RPMI8226 (cell line): ENCODE measurements at regions not wholly inside any gene's neighbourhood (a gene's known extent, or its start where the extent isn't known, plus 50 kb on each side); places are given as distances from the start of the nearest gene placed in this dataset.
"Not testable (repeated sequence)": the region's sequence is repeated elsewhere in the genome, so short reads cannot be mapped to it uniquely, and the experiment has no call there.

Experiments used
- DNase-seq: peaks from one replicate; pipeline ENCODE4 v3.0.0-alpha.2; 2015

DNA sequence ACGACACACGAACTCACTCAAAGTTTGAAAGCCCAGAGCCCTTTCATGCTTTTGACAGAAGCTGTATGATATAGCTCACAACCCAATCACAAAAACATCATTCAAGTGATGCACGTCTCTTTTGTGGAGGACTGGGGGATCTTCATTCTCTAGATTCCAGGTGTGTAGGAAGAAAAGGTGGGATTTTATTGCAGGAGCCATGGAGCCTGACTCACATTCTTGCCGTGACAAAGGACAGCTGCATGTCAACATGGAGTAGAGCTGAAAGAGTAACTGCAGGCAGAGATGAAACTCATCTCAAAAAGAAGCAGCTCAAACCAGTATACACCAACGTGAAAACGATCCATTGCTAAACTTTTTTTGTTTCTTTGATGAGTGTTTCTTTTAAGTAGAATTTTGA is 50.9 kb upstream of the PDE1A start:
- DNase-seq: no peak

DNA sequence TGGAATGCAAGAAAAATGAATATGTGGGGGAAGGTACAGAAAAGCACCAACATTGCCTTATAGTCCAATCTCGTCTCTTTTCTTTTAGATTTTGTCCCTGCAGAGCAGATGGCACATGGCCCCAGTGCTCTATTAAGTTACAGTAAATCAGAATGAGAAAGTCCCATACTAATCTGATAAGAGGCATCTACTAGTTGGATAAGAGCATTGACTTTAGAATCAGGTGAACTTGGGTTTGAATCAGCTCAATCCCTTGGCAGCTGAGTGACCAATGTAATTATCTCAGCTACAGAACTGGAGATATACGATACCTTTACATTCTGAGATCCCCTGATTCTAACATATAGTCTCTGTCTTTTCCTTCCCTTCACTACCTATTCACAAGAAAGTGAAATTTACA is 54.8 kb upstream of the PDE1A start:
- DNase-seq: no peak

DNA sequence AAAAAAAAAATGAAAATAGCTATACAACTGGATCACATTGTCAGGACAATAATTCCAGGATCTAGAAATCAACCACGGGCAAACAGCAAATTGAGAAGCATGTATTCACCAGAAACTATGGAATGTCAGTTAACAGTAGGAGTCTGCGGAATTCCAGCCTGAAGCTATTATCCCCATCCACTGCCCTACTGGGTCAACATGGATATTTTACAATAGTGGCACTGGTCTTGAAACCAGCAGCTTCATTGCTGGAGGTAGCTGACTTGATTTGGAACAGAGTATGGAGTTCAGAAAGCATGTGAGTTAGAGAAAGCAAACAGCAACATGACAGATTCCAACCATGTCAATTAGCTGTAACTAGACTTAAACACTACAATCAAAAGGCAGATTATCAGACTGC is 55.7 kb upstream of the PDE1A start:
- DNase-seq: no peak

DNA sequence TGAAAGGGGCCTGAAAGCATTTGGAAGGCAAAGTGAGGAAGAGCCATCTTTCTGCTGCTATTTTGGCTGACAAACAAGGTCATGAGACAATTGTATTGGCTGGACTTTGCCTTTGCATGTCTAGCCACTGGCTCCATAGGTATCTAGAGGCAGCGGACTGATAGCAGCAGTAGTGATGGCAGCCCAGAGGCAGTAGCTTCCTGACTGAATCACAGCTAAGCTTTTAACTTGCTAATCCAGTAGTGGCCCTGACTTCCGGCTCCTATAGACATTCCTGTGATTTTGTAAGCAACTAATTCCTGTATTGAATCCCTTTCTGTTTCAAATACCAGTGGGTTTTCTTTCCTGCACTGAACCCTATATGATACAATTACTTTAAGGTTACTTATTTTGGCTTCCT is 69.8 kb upstream of the PDE1A start:
- no peak for DNase-seq

DNA sequence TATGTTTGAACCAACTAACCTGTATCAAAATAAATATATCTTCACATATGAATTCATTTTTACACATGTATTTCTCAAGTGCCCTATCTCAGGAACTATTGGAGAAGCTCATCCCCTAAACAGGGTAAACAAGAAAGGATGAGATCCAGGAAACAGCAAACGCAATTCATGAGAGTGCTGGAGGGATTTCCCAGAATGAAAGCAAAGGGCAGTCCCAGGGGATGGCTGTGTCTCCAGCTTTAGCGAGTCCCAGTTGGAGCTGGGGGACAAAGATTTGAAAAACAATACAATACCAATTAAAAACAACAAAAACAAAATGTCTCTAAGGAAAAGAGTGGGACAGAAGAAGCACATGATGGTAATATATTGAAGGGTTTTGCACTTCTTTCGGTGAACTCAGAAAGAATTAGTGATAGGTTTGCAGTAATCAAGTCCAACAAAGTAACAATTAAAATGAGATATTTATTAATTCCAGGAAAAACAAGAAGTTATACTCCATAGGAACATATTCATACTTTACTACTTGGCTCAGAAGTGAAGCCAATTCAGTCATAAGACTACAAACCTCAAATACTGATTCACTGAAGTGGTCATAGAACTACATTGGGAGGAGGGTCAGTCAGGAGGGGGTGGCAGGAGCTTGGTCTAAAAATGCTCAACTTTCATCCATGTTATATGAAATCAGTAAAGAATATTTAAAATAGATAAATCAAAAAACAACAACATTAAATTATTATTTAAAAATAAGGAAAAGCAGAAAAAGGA is 73.1 kb upstream of the PDE1A start:
- no peak for DNase-seq

DNA sequence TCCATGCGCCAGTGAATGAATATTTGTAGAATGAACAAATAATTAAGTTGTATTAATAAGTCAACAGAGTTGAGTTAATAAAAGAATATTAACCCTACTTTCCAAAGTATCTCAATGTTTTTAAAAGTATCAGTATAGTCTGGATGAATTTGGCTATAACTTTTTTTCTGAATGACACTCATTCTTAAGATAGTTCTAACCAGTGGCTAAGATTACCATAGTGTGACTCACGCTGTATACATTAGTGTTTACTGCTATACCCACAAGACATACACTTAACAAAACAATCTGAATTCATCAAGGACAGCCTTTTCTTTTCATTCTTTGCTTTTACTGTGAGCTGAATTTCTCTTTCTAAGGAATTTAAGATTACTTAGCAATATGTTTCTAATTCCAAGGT is 77.0 kb upstream of the PDE1A start:
- DNase-seq: no peak

DNA sequence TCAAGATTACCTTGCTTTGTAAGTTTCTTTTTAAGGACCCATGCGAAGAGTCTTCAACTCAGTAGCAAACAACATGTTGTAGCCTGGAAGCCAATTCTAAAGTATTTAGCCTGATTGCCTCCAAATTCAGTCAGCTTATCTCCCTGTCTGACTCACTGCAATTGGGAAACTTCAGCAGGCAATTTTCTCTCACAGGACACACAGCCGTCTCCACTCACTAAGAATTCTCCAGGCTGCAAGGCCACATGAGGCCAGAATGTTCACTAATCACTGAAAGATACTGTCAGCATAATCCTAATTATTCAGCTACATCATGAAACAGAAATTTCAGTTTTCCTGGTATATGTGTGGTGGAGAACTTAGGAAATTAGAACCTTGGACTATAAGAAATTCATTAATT is 78.1 kb upstream of the PDE1A start:
- no peak for DNase-seq

DNA sequence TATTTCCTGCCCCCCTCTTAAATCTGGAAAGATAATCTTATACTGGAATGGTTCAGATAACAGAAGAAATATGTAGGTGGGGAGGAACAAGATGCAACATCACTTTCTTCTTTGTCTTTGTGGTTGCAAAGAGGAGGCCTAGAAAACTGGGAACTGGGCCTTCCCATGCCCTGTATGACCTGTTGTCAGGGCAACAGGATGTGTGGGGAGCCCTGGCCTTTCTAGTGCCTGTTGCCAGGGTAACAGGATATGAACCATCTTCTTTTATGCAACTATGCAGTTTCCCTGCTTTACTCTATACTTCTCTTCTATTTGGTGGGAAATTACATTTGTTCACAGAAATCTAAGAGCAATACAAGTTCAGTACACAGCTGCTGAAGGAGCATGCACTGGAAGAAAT is 79.8 kb upstream of the PDE1A start:
- DNase-seq: no peak

DNA sequence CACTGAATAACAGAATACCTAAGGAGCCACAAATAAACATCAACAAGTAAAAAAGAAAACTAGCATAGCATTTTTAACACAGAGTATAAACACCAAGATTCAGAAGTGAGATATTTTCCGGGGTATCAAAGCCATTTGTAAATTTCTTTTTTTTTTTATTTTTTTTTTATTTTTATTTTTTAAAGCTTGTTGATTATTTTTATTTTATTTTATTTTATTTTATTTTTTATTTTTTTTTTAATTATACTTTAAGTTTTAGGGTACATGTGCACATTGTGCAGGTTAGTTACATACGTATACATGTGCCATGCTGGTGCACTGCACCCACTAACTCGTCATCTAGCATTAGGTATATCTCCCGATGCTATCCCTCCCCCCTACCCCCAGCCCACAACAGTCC is 81.7 kb upstream of the PDE1A start:
- not testable (repeated sequence) for DNase-seq

DNA sequence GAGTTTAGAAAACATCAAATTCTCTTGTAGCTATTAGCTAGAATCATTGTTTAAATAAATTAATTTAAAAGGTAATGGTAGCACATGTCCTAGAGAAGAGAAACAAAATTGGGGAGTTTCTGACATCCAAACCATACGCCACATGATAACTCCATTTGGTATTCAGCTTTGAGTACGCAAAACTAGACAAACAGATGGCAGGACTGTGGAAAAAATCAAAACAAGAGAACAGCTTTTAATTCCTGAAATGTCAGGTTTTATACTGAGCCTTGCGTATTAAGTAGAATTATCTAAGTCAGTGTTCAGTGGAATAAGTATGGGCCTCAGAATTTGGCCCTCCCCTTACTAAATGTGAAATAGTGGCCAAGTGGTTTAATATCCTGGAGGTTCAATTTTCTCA is 82.4 kb upstream of the PDE1A start:
- no peak for DNase-seq

DNA sequence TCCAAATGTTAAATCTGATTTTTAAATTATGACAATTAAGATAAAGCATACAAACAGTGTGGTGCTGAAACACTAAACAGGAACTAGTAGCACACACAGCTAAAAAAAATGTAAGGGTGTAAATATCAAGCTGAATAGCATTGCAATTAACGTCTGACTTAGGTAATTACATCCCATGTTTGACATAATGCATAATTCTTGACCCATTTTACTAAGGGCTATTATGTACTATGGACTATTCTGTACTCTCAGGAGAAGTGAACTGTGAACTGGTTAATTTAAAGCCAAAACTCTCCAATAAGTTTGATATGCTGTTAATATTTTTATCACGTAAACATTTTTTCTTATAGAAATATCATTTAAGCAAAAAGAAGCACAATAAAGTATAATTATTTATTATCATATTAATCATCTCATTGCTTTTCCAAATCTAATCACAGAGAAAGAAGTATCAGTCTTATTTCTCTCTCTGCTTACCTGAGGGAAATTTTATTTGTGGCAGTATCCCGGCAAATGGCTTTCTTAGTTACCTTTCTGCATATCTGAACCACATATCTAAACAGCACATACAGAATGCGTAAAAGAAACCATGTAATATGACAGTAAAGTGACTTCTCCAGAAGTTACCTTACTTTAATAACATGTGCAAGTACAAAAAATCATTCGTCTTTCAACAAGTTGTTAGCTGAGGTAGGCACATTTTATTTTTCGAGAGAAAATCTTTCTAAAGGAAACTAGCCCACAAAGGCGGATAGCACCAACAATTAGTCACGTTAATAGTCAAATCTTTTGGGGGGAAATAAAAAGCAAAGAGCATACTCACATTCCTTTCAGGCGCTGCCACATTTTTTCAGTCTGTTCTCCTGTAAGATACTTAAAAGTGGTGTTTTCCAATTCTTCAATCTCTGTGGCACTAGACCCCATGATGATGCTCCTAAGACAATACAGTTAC is 94.9 kb upstream of the PDE1A start:
- no peak for DNase-seq

DNA sequence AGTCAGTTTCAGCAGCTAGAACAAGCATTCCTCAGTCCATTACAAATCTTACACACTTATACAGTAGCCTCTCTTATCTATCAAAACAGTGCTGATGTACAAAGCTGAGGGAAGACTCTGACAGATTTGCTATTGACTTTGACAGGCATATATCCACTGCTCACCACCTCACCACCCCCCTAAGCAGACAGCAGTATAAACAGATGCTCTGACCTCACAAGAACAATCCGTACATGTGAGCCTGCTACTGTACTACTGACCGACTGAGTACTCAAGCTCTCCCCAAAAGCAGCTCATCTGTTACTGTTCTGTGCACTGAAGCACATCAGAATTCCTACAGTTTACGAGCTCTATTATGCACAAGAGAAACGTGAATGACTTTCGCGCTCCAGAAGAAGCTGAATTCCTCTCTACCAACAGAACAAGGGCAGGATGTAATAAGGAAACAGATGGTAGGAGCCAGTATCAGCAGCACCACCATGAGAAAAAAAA is 95.6 kb upstream of the PDE1A start:
- DNase-seq: no peak

DNA sequence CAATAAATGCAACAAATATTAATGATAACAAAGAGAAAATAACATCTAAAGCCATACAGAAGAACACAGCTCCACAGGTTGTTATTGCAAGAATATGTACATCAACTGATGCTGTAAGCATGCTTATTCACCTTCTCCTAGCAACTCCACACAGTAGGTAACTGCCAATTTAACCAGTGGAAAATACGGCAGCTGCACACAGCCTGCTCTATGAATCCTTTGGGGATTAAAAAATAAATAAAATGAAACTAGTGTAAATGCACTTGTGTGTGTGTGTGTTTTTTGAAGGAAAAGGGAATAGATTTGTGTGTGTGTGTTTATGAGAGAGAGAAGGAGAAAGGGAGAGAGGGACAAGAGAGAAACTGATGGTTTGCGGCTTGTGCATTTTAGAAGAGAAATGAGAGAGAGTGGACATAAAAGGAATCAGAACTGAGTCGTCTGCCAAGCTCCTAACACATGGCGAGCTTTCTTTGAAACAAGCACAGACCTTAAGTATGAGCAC is 96.2 kb upstream of the PDE1A start:
- no peak for DNase-seq

DNA sequence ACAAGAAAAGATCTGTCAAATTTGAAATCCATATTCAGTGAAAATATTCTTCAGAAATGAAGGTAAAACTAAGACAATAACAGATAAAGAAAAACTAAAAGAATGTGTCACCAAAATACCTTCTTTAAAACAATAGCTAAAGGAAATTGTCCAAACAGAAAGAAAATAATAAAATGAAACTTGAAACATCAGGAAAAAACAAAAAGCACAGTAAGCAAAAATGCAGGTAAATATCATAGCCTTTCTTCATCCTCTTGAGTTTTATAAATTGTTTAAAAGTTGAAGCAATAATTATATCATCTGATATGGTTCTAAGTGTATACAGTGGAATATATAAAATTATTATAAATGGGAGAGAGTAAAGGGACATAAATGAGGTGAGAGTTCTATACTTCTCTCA is 103.8 kb upstream of the PDE1A start:
- no peak for DNase-seq

DNA sequence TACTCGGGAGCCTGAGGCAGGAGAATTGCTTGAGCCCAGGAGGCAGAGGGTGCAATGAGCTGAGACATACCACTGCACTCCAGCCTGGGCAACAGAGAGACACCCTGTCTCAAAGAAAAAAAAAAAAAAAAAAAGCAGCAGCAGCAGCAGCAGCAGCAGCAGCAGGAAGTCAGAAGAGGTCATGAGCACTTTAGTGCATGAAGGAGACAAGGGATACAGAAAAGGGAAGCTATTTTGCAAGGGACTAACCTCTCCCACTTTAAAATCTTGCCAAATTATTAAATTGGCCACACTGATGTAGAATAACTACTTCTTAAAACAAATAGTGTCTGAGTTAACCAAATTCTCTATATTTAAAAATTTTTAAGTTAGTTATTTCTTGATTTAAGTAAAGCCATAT is 113.4 kb upstream of the PDE1A start:
- DNase-seq: no peak

DNA sequence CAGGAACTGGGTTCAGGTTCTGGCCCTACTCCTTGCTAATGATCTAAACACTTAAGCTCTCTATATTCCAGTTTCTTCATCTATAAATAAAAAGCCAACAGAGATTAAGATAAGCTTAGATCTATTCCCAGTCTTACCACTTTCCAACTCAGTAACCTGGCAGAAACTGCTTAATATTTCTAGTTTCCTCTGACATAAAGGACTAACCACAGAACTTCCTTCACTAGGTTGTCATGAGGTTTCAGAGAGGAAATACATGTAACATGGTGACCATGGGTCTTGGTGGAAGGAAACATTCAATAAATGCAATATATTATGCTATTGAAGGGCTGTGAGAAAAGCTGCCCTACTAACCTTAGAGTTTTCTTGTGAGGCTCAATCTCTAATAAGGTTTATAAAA is 114.4 kb upstream of the PDE1A start:
- DNase-seq: no peak

DNA sequence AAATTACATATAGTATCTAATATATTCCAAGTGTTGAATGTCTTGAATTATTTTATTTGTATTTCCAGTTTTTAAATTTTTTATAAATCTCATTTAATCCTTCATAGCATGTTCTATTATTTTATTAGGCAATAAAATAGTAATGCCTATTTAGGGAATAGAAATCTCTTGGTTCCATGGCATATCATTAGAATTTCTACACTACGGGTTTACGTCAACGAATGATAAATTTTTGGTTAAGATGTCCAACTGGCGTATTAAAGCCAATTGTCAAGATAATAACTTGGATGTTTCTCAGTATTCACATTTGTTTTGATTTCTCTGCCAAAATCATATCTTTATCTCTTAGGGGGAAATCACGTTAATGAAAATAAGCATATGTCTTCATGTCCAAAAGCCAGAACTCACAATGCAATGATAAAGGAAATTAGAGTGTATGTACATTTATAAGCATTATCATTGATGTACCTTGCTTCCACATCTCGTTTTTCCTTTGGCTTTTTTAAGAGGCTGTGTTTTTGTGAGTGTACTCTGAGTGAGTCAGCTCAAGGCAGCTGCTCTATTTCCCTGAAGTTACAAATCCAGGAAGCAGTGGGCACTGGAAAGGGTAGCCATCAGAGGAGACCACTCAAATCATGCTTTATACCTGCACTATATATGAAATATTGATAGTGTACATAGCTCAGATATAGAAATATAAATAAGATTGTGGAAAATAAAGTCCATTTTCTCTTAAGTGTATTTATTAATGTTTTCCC is 115.8 kb upstream of the PDE1A start:
- no peak for DNase-seq

DNA sequence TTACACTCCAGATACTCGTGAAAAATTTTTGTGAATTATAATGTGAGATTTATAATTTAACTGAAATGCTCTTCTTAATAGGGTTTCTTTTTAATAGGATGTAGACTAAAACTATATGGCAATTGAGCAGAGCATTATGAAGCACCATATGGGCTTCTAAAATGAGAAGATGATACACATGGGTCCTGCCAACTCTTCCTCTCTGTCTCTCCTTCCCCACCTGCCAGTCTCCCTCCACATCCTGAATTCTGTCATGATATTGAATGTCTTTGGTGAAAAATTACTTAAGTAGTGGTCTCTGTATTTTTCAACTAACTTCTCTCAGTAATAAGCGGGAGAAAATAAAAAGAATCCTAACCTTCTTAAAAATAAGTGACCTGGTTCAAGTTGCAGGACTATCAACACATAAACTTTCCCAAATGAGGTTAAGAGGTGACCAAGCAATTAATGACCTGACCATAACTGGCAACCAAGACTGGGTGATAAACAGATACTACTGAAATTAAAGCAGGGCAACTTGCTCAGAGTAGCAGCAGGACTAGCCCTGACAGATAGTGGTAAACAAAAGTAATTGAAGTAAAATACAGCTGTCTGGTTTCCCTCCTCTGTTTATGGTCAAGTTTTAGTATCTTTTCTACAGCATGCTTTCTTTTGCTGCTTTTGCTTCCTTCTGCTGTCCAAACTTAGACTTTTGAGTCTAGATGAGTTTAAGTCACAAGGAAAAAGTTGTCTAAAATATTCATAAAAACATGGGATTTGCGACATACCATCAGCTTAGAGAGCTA is 117.1 kb upstream of the PDE1A start:
- DNase-seq: no peak

DNA sequence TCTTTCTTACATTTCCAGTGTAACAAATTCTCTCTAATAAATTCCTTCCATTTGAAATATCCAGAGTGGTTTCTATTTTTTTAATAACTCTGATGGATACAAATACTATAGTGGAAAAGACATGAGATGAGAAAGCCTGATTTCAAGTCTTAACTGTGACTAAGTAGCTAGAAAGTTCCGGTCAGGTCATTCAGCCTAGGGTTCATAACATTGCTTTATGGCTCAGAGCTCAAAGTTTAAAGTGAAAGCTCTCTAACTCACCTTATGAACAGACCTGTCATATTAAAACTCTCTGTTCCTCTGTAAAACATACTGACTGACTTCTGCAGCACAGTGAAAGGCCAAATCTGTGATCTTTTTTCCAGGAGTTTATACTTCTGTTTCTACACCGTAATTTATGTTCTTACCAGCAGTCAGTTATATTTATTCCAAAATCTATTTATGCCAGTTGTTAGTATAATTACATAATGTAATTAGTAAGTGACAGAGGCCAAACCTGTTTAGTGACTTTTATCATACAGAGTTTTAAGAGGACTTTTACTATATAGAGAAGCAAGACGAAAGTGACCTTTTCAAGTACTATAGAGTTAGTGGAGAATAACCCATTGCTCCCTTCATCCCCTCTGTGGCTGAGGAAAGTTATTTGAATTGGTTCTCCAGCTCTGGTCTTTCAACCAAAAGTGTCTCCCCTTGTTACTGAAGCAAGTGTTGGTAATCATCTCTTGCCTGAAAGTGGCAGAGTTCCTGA is 118.8 kb upstream of the PDE1A start:
- no peak for DNase-seq

DNA sequence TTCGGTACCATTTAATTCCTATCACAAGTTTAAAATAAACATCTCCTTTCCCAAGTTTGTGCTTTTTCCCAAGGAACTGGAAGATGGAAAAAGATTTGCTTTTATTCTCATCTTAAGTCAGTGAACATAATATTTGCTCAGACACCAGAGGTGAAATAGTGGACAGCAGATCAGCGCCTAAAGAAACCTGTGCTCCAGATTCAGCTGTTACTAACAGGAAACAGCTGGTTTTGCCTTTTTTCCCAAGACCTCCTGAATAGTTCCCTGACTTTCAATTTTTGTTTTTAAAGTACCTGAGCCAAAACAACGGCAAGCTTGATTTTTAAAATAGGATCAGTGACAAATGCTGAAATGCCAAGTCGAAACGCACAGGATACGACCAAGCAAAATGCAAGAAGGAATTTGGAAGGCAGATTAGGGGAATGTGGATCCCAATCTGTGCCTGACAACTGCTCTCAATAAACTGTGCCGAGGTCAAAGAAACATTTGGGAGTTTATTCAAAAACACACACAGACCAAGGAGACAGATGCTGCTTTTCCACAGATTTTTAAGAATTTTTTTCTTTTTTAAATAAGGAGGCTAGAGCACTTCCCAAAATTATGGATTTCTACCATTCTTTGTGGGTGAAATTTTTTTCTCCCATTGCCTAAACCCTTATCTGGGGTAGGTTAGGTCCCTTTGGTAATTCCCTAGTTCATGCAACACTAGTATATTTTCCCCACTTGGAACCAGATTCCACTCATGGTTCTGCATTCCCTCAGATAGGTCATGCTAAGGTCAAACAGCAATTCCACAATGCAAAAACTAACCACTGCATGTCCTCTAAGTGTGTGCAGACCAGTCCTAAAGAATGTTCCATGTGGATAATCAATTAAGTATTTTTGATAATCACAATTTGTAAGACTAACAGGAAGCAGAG is 121.5 kb upstream of the PDE1A start:
- no peak for DNase-seq
